ENCODE measurements at regions not wholly inside any gene's neighbourhood (a gene's known extent, or its start where the extent isn't known, plus 50 kb on each side); places are given as distances from the start of the nearest gene placed in this dataset.

- no peak overlapping the region for H3K9ac ChIP-seq (ENCODE audit: low read length)
- Mint-ChIP-seq H3K4me1 (ENCODE audit: low read depth, unreplicated experiment) (no peaks in the 10 kb centered on the region), H3K9me3 (ENCODE audit: unreplicated experiment) (no peaks in the 10 kb centered on the region), H3K36me3 (ENCODE audit: low read depth, unreplicated experiment) (no peaks in the 10 kb centered on the region), H3K27me3 (ENCODE audit: low read depth, unreplicated experiment) (no peaks in the 10 kb centered on the region), H3K4me3 (ENCODE audit: unreplicated experiment) (no peak overlapping the region), H3K27ac (ENCODE audit: unreplicated experiment) (no peak overlapping the region)
- no peaks in the 10 kb centered on the region for H3K9me3 ChIP-seq (ENCODE audit: insufficient read depth, low read depth, low read length)
- DNase-seq (ENCODE audit: low read depth) (no peak), FAIRE-seq (no peak)
- TF ChIP-seq EZH2 (IDR thresholded peaks at IDR 0.05; ENCODE audit: insufficient read depth, low read length) (no peak), CTCF (IDR thresholded peaks at IDR 0.05; ENCODE audit: insufficient read depth, low read depth, low read length) (no peak)
- H2AFZ ChIP-seq (ENCODE audit: low read depth, low read length) = no peak overlapping the region
- no peak overlapping the region for H3K4me3 ChIP-seq (ENCODE audit: insufficient read depth, low read depth, low read length)
- no peaks in the 10 kb centered on the region for H3K36me3 ChIP-seq (ENCODE audit: insufficient read depth, low read length)
- H3K4me2 ChIP-seq (ENCODE audit: low read length) = no peak overlapping the region
- H3K79me2 ChIP-seq (ENCODE audit: insufficient read depth, low read length) = no peaks in the 10 kb centered on the region
- no peaks in the 10 kb centered on the region for H3K4me1 ChIP-seq (ENCODE audit: insufficient read depth, low read length)
- no peaks in the 10 kb centered on the region for H3K27me3 ChIP-seq (ENCODE audit: insufficient read depth, low read length)
- no peak overlapping the region for H3K27ac ChIP-seq (ENCODE audit: low read depth, low read length)
- no peaks in the 10 kb centered on the region for H4K20me1 ChIP-seq (ENCODE audit: insufficient read depth, low read length)
These were observed 1667.8 kb downstream of the MRPL39 start for GRCh38 chr21:23939369-23940065.

- H3K9ac ChIP-seq (ENCODE audit: low read length) = no peak overlapping the region
- Mint-ChIP-seq H3K9me3 (ENCODE audit: unreplicated experiment) (no peaks in the 10 kb centered on the region), H3K27ac (ENCODE audit: unreplicated experiment) (no peak overlapping the region), H3K4me1 (ENCODE audit: low read depth, unreplicated experiment) (no peaks in the 10 kb centered on the region), H3K36me3 (ENCODE audit: low read depth, unreplicated experiment) (no peaks in the 10 kb centered on the region), H3K27me3 (ENCODE audit: low read depth, unreplicated experiment) (no peaks in the 10 kb centered on the region), H3K4me3 (ENCODE audit: unreplicated experiment) (no peak overlapping the region)
- FAIRE-seq = no peak
- no peak for TF ChIP-seq CTCF (IDR thresholded peaks at IDR 0.05; ENCODE audit: insufficient read depth, low read depth, low read length)
- TF ChIP-seq EZH2 (IDR thresholded peaks at IDR 0.05; ENCODE audit: insufficient read depth, low read length) = no peak
- H3K36me3 ChIP-seq (ENCODE audit: insufficient read depth, low read length) = no peaks in the 10 kb centered on the region
- no peak overlapping the region for H3K4me2 ChIP-seq (ENCODE audit: low read length)
- H3K27ac ChIP-seq (ENCODE audit: low read depth, low read length) = no peak overlapping the region
- H3K79me2 ChIP-seq (ENCODE audit: insufficient read depth, low read length) = no peaks in the 10 kb centered on the region
- H3K4me3 ChIP-seq (ENCODE audit: insufficient read depth, low read depth, low read length) = no peak overlapping the region
- H3K27me3 ChIP-seq (ENCODE audit: insufficient read depth, low read length) = no peaks in the 10 kb centered on the region
- DNase-seq (ENCODE audit: low read depth) = no peak
- no peaks in the 10 kb centered on the region for H3K9me3 ChIP-seq (ENCODE audit: insufficient read depth, low read depth, low read length)
- H2AFZ ChIP-seq (ENCODE audit: low read depth, low read length) = no peak overlapping the region
- H3K4me1 ChIP-seq (ENCODE audit: insufficient read depth, low read length) = no peaks in the 10 kb centered on the region
- no peaks in the 10 kb centered on the region for H4K20me1 ChIP-seq (ENCODE audit: insufficient read depth, low read length)
These were observed 1670.3 kb downstream of the MRPL39 start for GRCh38 chr21:23936991-23937390.

GRCh38 chr21:23936224-23936623 is 1671.1 kb downstream of the MRPL39 start:
- H3K27me3 ChIP-seq (ENCODE audit: insufficient read depth, low read length) = no peaks in the 10 kb centered on the region
- H3K9me3 Mint-ChIP-seq (ENCODE audit: unreplicated experiment) = no peaks in the 10 kb centered on the region
- FAIRE-seq = no peak
- H2AFZ ChIP-seq (ENCODE audit: low read depth, low read length) = no peak overlapping the region
- peak; percentile 2 for DNase-seq (ENCODE audit: low read depth)
- peak; percentile 42 for TF ChIP-seq CTCF (IDR thresholded peaks at IDR 0.05; ENCODE audit: insufficient read depth, low read depth, low read length)
- no peak for TF ChIP-seq EZH2 (IDR thresholded peaks at IDR 0.05; ENCODE audit: insufficient read depth, low read length)
- H3K9ac ChIP-seq (ENCODE audit: low read length) = no peak overlapping the region
- no peaks in the 10 kb centered on the region for H3K27me3 Mint-ChIP-seq (ENCODE audit: low read depth, unreplicated experiment)
- no peak overlapping the region for H3K4me2 ChIP-seq (ENCODE audit: low read length)
- no peak overlapping the region for H3K4me3 ChIP-seq (ENCODE audit: insufficient read depth, low read depth, low read length)
- H3K79me2 ChIP-seq (ENCODE audit: insufficient read depth, low read length) = no peaks in the 10 kb centered on the region
- no peaks in the 10 kb centered on the region for H3K4me1 Mint-ChIP-seq (ENCODE audit: low read depth, unreplicated experiment)
- H3K4me1 ChIP-seq (ENCODE audit: insufficient read depth, low read length) = no peaks in the 10 kb centered on the region
- H3K36me3 Mint-ChIP-seq (ENCODE audit: low read depth, unreplicated experiment) = no peaks in the 10 kb centered on the region
- no peak overlapping the region for H3K27ac ChIP-seq (ENCODE audit: low read depth, low read length)
- H3K27ac Mint-ChIP-seq (ENCODE audit: unreplicated experiment) = no peak overlapping the region
- H4K20me1 ChIP-seq (ENCODE audit: insufficient read depth, low read length) = no peaks in the 10 kb centered on the region
- no peak overlapping the region for H3K4me3 Mint-ChIP-seq (ENCODE audit: unreplicated experiment)
- H3K9me3 ChIP-seq (ENCODE audit: insufficient read depth, low read depth, low read length) = no peaks in the 10 kb centered on the region
- no peaks in the 10 kb centered on the region for H3K36me3 ChIP-seq (ENCODE audit: insufficient read depth, low read length)

Measured in astrocyte (in vitro differentiated cells and primary cell).